Pancreas (tissue), 10 donors: ENCODE measurements at regions not wholly inside any gene's neighbourhood (a gene's known extent, or its start where the extent isn't known, plus 50 kb on each side); places are given as distances from the start of the nearest gene placed in this dataset.

Experiments
- ATAC-seq, 4 donors: fragments of 200-7000 bp; cut with Tn5 transposase; one replicate each; pipeline versions ENCODE4 v1.8.0 to v1.9.1; 2020; ENCODE audit warnings: mild to moderate bottlenecking in 4 of 4, moderate library complexity in 4 of 4
- DNase-seq, 6 donors: peaks; one replicate each; pipeline ENCODE4 v3.0.0-alpha.2; 2020
- FAIRE-seq: peaks from 2 replicates; lab custom pipeline; 2012; peaks lifted over from hg19 to GRCh38; lab: Jason Lieb, UNC
- H3K27ac ChIP-seq, 4 donors: fragments of 200-600 bp; sonication (generic); 1 replicate in 3 of 4; 2 replicates in 1 of 4; pipeline versions ENCODE4 v1.5.0 to v1.8.0; 2020
- H3K27me3 ChIP-seq, 4 donors: fragments of 200-600 bp; one replicate each; pipeline ENCODE4 v1.8.0; 2021
- H3K36me3 ChIP-seq, 3 donors: fragments of 200-600 bp; sonication (generic) in 1 of 3; one replicate each; pipeline versions ENCODE4 v1.5.0 to v1.8.0; 2020 to 2021
- H3K4me1 ChIP-seq, 3 donors: fragments of 200-600 bp; one replicate each; pipeline ENCODE4 v1.8.0; 2021
- H3K4me3 ChIP-seq, 4 donors: fragments of 200-600 bp; sonication (generic) in 2 of 4; one replicate each; pipeline versions ENCODE4 v1.5.0 to v1.8.0; 2020 to 2021
- H3K9me3 ChIP-seq, 4 donors: fragments of 200-600 bp; one replicate each; pipeline ENCODE4 v1.8.0; 2021
- CTCF ChIP-seq, 4 donors: fragments of 200-600 bp; sonication (generic) in 3 of 4; IDR thresholded peaks; one replicate each; pipeline versions ENCODE4 v1.5.0 to v1.8.0; 2021; ENCODE audit warnings: antibody characterized with exemption in 4 of 4
- WGBS, 2 donors: extraction: QIAGEN DNeasy Blood & Tissue Kit; methylation state at CpG; one replicate each; pipeline ENCODE4 v1.1.7; 2013; 5-methylcytosine and 5-hydroxymethylcytosine counted together
- intact Hi-C, 3 donors: fragments of 100-400 bp; cut with DNase I; formaldehyde crosslinking; loops; one replicate each; pipeline versions ENCODE4 v1.11.1 to v1.14.2; 2022
- donor health status: healthy with polysubstance abuse.
- donor health status: DM: no; HTN: no; CAD: no; lungs with moderate emphysema.
- donor health status: DM: no; HTN: no; CAD: no.
- donor health status: control.
- donor health status: control.
- donor health status: Bipolar disorder and iron deficiency.
- donor health status: DM: yes; HTN: yes; CAD: no.
- donor health status: DM: no; HTN: no; CAD: no.
- donor health status: DM: no; HTN: no; CAD: no.
- donor health status: DM: yes; HTN: yes; CAD: no.

- Histone ChIP-seq H3K27ac (no peak overlapping the region), H3K9me3 (no peaks in the 10 kb centered on the region), H3K27me3 (no peaks in the 10 kb centered on the region), H3K4me3 (peak overlapping the region in 3 of 4 donors; percentile 2 to 29 (median 26)), H3K36me3 (no peaks in the 10 kb centered on the region), H3K4me1 (peaks cover 0 to under 1% (median 0%) of the 10 kb centered on the region in 3 donors)
- peak in 3 of 4 donors; percentile 40 to 69 (median 47) for ATAC-seq
- intact Hi-C loops, result no loop called here
- FAIRE-seq, result no peak
- 41 to 49% methylated on average over 49 to 51 of the region's 51 CpGs for WGBS, 2 donors
- TF ChIP-seq CTCF (IDR thresholded peaks at IDR 0.05), result no peak
- peak in 1 of 6 donors; percentile 47 for DNase-seq
Observed at GRCh38 chr6:17015551-17016381, 86.1 kb upstream of the STMND1 start.

GRCh38 chr6:17015144-17015543 is 86.7 kb upstream of the STMND1 start:
- intact Hi-C loops, result no loop called here
- Histone ChIP-seq H3K4me3 (no peak overlapping the region), H3K9me3 (no peaks in the 10 kb centered on the region), H3K27ac (no peak overlapping the region), H3K27me3 (no peaks in the 10 kb centered on the region), H3K4me1 (no peaks in the 10 kb centered on the region), H3K36me3 (no peaks in the 10 kb centered on the region)
- no peak for TF ChIP-seq CTCF (IDR thresholded peaks at IDR 0.05)
- ATAC-seq (no peak), FAIRE-seq (no peak), DNase-seq (no peak)
- 69 to 80% methylated on average over 4 of the region's 4 CpGs for WGBS, 2 donors

GRCh38 chr6:17013701-17014100 is 88.1 kb upstream of the STMND1 start:
- 92 to 96% methylated on average over 4 of the region's 4 CpGs for WGBS, 2 donors
- TF ChIP-seq CTCF (IDR thresholded peaks at IDR 0.05), result no peak

GRCh38 chr6:17012421-17013225 is 89.2 kb upstream of the STMND1 start:
- no peaks in the 10 kb centered on the region for H3K27me3 ChIP-seq
- H3K9me3 ChIP-seq, result no peaks in the 10 kb centered on the region
- no peak for FAIRE-seq
- H3K4me3 ChIP-seq, result no peak overlapping the region
- no peak for DNase-seq
- H3K4me1 ChIP-seq, result no peaks in the 10 kb centered on the region
- intact Hi-C loops, result no loop called here
- peak; percentile 17 to 75 (median 58) for ATAC-seq
- no peak for TF ChIP-seq CTCF (IDR thresholded peaks at IDR 0.05)
- no peak overlapping the region for H3K27ac ChIP-seq
- no peaks in the 10 kb centered on the region for H3K36me3 ChIP-seq
- 58 to 69% methylated on average over 12 of the region's 12 CpGs for WGBS, 2 donors

More at GRCh38 chr6:17013701-17014100, 88.1 kb upstream of the STMND1 start:
- ATAC-seq, result no peak
- intact Hi-C loops, result no loop called here
- Histone ChIP-seq H3K4me1 (no peaks in the 10 kb centered on the region), H3K9me3 (no peaks in the 10 kb centered on the region), H3K36me3 (no peaks in the 10 kb centered on the region), H3K27ac (no peak overlapping the region), H3K4me3 (no peak overlapping the region), H3K27me3 (no peaks in the 10 kb centered on the region)
- DNase-seq, result no peak
- no peak for FAIRE-seq
